ENCODE measurements at regions not wholly inside any gene's neighbourhood (a gene's known extent, or its start where the extent isn't known, plus 50 kb on each side); places are given as distances from the start of the nearest gene placed in this dataset.

- DNase-seq (ENCODE audit: low spot score) = no peak
- CTCF ChIA-PET = interaction anchor here (0.8 kb wide), 1 partner anchor 20 kb away, joined by 5 read pairs; no protein-coding TSS in a partner anchor
- H3K27ac ChIP-seq = no peak overlapping the region
- no peak for TF ChIP-seq CTCF (conservative IDR thresholded peaks at IDR 0.05; ENCODE audit: low read depth)
- POLR2A ChIA-PET (ENCODE audit: low non-redundant PET) = no interaction called here
Measured at GRCh38 chr7:106196460-106197021, 84.4 kb upstream of the SYPL1 start.

- ChIA-PET POLR2A (ENCODE audit: low non-redundant PET) (no interaction called here), CTCF (no interaction called here)
- H3K27ac ChIP-seq = no peak overlapping the region
- no peak for TF ChIP-seq CTCF (conservative IDR thresholded peaks at IDR 0.05; ENCODE audit: low read depth)
- DNase-seq (ENCODE audit: low spot score) = no peak
Measured at GRCh38 chr7:106193661-106194060, 81.5 kb upstream of the SYPL1 start.

GRCh38 chr7:106190589-106191330 is 78.6 kb upstream of the SYPL1 start:
- no peak for TF ChIP-seq CTCF (conservative IDR thresholded peaks at IDR 0.05; ENCODE audit: low read depth)
- POLR2A ChIA-PET (ENCODE audit: low non-redundant PET) = no interaction called here
- H3K27ac ChIP-seq = no peak overlapping the region
- no peak for DNase-seq (ENCODE audit: low spot score)
- CTCF ChIA-PET = interaction anchor here (0.6 kb wide), 2 partner anchors 56 to 455 kb away, joined by 3 read pairs; no protein-coding TSS in a partner anchor

GRCh38 chr7:106187613-106188350 is 75.7 kb upstream of the SYPL1 start:
- no peak overlapping the region for H3K27ac ChIP-seq
- peak; percentile 41 for DNase-seq (ENCODE audit: low spot score)
- CTCF ChIA-PET = no interaction called here
- POLR2A ChIA-PET (ENCODE audit: low non-redundant PET) = no interaction called here
- no peak for TF ChIP-seq CTCF (conservative IDR thresholded peaks at IDR 0.05; ENCODE audit: low read depth)

- H3K27ac ChIP-seq = no peak overlapping the region
- DNase-seq (ENCODE audit: low spot score) = no peak
- TF ChIP-seq CTCF (conservative IDR thresholded peaks at IDR 0.05; ENCODE audit: low read depth) = no peak
- CTCF ChIA-PET = interaction anchor here (1.1 to 1.3 kb wide), 2 partner anchors 9 to 32 kb away, joined by 3 to 4 read pairs; no protein-coding TSS in a partner anchor
- POLR2A ChIA-PET (ENCODE audit: low non-redundant PET) = no interaction called here
Measured at GRCh38 chr7:106185719-106186118, 73.6 kb upstream of the SYPL1 start.

GRCh38 chr7:106183952-106184351 is 71.8 kb upstream of the SYPL1 start:
- no peak overlapping the region for H3K27ac ChIP-seq
- POLR2A ChIA-PET (ENCODE audit: low non-redundant PET) = no interaction called here
- DNase-seq (ENCODE audit: low spot score) = no peak
- CTCF ChIA-PET = interaction anchor here (0.7 kb wide), 1 partner anchor 23 kb away, joined by 3 read pairs; no protein-coding TSS in a partner anchor
- no peak for TF ChIP-seq CTCF (conservative IDR thresholded peaks at IDR 0.05; ENCODE audit: low read depth)
